Lung (tissue), 11 donors: ENCODE measurements at regions not wholly inside any gene's neighbourhood (a gene's known extent, or its start where the extent isn't known, plus 50 kb on each side); places are given as distances from the start of the nearest gene placed in this dataset.

Source experiments
- ATAC-seq: fragments of 200-7000 bp; cut with Tn5 transposase; one replicate; pipeline ENCODE4 v1.9.1; 2020; ENCODE audit warnings: moderate number of reproducible peaks; ENCODE audit not compliant: insufficient read depth, low FRiP score
- DNase-seq, 3 donors: peaks; one replicate each; pipeline ENCODE4 v3.0.0-alpha.2; 2013 to 2017
- H3K27ac ChIP-seq, 2 donors: one replicate each; pipeline ENCODE4 v1.5.1; 2013; ENCODE audit warnings: mild to moderate bottlenecking in 2 of 2, moderate library complexity in 2 of 2, control low read depth in 1 of 2, inconsistent platforms in 1 of 2, low read depth in 1 of 2, low read length in 1 of 2
- H3K27me3 ChIP-seq, 3 donors: one replicate each; pipeline ENCODE4 v1.5.1; 2013; ENCODE audit warnings: low read length in 2 of 3; ENCODE audit not compliant: control insufficient read depth in 3 of 3, insufficient read depth in 3 of 3
- H3K36me3 ChIP-seq, 4 donors: one replicate each; pipeline ENCODE4 v1.5.1; 2013; ENCODE audit warnings: low read length in 4 of 4, mild to moderate bottlenecking in 1 of 4, moderate library complexity in 1 of 4; ENCODE audit not compliant: control insufficient read depth in 4 of 4, insufficient read depth in 4 of 4
- H3K4me1 ChIP-seq, 5 donors: one replicate each; pipeline ENCODE4 v1.5.1; 2013; ENCODE audit warnings: low read length in 5 of 5, mild to moderate bottlenecking in 2 of 5, moderate library complexity in 1 of 5; ENCODE audit not compliant: control insufficient read depth in 5 of 5, insufficient read depth in 5 of 5
- H3K4me3 ChIP-seq: one replicate; pipeline ENCODE4 v1.5.1; 2013; ENCODE audit warnings: mild to moderate bottlenecking, control low read depth, moderate library complexity
- H3K9ac ChIP-seq, 2 donors: one replicate each; pipeline ENCODE4 v1.5.1; 2013; ENCODE audit warnings: low read length in 2 of 2, control low read depth in 1 of 2; ENCODE audit not compliant: insufficient read depth in 1 of 2
- H3K9me3 ChIP-seq, 4 donors: one replicate each; pipeline ENCODE4 v1.5.1; 2013; ENCODE audit warnings: low read length in 3 of 4, mild to moderate bottlenecking in 1 of 4, moderate library complexity in 1 of 4; ENCODE audit not compliant: control insufficient read depth in 4 of 4, insufficient read depth in 3 of 4
- CTCF ChIP-seq: IDR thresholded peaks from 2 replicates; pipeline ENCODE4 v1.5.1; 2012; ENCODE audit warnings: mild to moderate bottlenecking; ENCODE audit errors: control extremely low read depth, extremely low read depth
- WGBS, 2 donors: extraction: QIAGEN DNeasy Blood & Tissue Kit; methylation state at CpG; one replicate each; pipeline ENCODE4 v1.1.7; 2013; 5-methylcytosine and 5-hydroxymethylcytosine counted together
- donor health status: control.
- donor health status: control.
- donor health status: Bipolar disorder and iron deficiency.
- donor health status: healthy.
- donor health status: DM: yes; HTN: yes; CAD: no.

GRCh38 chr3:20403986-20404740 is 218.2 kb upstream of the SGO1 start:
- no peak for ATAC-seq
- no peak overlapping the region for H3K9ac ChIP-seq
- no peaks in the 10 kb centered on the region for H3K4me1 ChIP-seq
- no peak overlapping the region for H3K27ac ChIP-seq
- H3K4me3 ChIP-seq, result no peak overlapping the region
- no peaks in the 10 kb centered on the region for H3K36me3 ChIP-seq
- no peaks in the 10 kb centered on the region for H3K27me3 ChIP-seq
- WGBS, 2 donors, result 86 to 91% methylated on average over 3 of the region's 3 CpGs
- H3K9me3 ChIP-seq, result no peaks in the 10 kb centered on the region
- TF ChIP-seq CTCF, result no peak
- no peak for DNase-seq

GRCh38 chr3:20401253-20401652 is 215.2 kb upstream of the SGO1 start:
- H3K27me3 ChIP-seq, result no peaks in the 10 kb centered on the region
- H3K4me3 ChIP-seq, result no peak overlapping the region
- H3K27ac ChIP-seq, result no peak overlapping the region
- WGBS, 2 donors, result 87 to 92% methylated on average over 4 of the region's 4 CpGs
- H3K9me3 ChIP-seq, result no peaks in the 10 kb centered on the region
- DNase-seq (no peak), ATAC-seq (peak; percentile 38)
- H3K4me1 ChIP-seq, result no peaks in the 10 kb centered on the region
- H3K9ac ChIP-seq, result no peak overlapping the region
- TF ChIP-seq CTCF, result no peak
- no peaks in the 10 kb centered on the region for H3K36me3 ChIP-seq

GRCh38 chr3:20400686-20401085 is 214.7 kb upstream of the SGO1 start:
- no peaks in the 10 kb centered on the region for H3K4me1 ChIP-seq
- 84 to 88% methylated on average over 1 of the region's 1 CpG for WGBS, 2 donors
- DNase-seq (no peak), ATAC-seq (no peak)
- no peak overlapping the region for H3K27ac ChIP-seq
- no peaks in the 10 kb centered on the region for H3K36me3 ChIP-seq
- no peak overlapping the region for H3K4me3 ChIP-seq
- no peak overlapping the region for H3K9ac ChIP-seq
- H3K9me3 ChIP-seq, result no peaks in the 10 kb centered on the region
- no peaks in the 10 kb centered on the region for H3K27me3 ChIP-seq
- no peak for TF ChIP-seq CTCF

- H3K4me3 ChIP-seq, result no peak overlapping the region
- H3K27me3 ChIP-seq, result no peaks in the 10 kb centered on the region
These were observed 214.3 kb upstream of the SGO1 start for GRCh38 chr3:20400281-20400680.

More at GRCh38 chr3:20400281-20400680, 214.3 kb upstream of the SGO1 start:
- no peaks in the 10 kb centered on the region for H3K36me3 ChIP-seq
- no peak overlapping the region for H3K9ac ChIP-seq
- no peak for DNase-seq
- TF ChIP-seq CTCF, result no peak
- H3K27ac ChIP-seq, result no peak overlapping the region
- 74 to 78% methylated on average over 2 of the region's 2 CpGs for WGBS, 2 donors
- H3K9me3 ChIP-seq, result no peaks in the 10 kb centered on the region
- H3K4me1 ChIP-seq, result no peaks in the 10 kb centered on the region
- ATAC-seq, result no peak
